Activated CD8-positive, alpha-beta memory T cell treated with anti-CD3 and anti-CD28 coated beads for 1 hour (primary cell): ENCODE measurements at regions not wholly inside any gene's neighbourhood (a gene's known extent, or its start where the extent isn't known, plus 50 kb on each side); places are given as distances from the start of the nearest gene placed in this dataset.

Source experiments
- DNase-seq, 2 donors: peaks; one replicate each; pipeline ENCODE4 v3.0.0-alpha.2; 2020; ENCODE audit warnings: low read depth in 1 of 2; ENCODE audit errors: extremely low read depth in 1 of 2

GRCh38 chr7:370775-371118 is 80.8 kb downstream of the FOXL3 start:
- no peak for DNase-seq

- DNase-seq, result no peak
Observed at GRCh38 chr7:371119-371778, 81.3 kb downstream of the FOXL3 start.

- no peak for DNase-seq
Observed at GRCh38 chr7:371779-372545, 82.0 kb downstream of the FOXL3 start.

DNA sequence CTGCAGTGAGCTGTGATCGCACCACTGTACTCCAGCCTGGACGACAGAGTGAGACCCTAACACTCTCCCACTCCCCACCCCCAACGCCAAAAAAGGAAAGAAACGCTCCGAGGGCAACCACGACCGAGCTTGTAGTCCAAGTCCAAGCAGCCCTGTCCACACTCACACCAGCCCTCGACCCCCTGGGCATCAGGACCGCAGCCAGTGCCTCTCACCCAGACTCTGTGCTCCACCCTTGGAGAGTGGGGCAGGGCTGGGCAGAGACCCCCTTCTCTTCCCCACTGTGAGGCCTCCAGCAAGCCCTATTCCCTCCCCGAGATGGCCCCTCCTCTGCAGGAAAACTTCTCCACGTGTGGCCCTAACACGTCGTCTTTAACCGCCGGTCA is 82.6 kb downstream of the FOXL3 start:
- DNase-seq, result no peak

- no peak for DNase-seq
Observed at GRCh38 chr7:372932-373791, 83.2 kb downstream of the FOXL3 start.

- no peak for DNase-seq
Observed at GRCh38 chr7:373818-374705, 84.1 kb downstream of the FOXL3 start.

- DNase-seq, result no peak
Observed at GRCh38 chr7:374706-375311, 84.8 kb downstream of the FOXL3 start.

GRCh38 chr7:375321-375831 is 85.4 kb downstream of the FOXL3 start:
- no peak for DNase-seq

- no peak for DNase-seq
Observed at GRCh38 chr7:375901-376305, 85.9 kb downstream of the FOXL3 start.

- DNase-seq, result no peak
Observed at GRCh38 chr7:376306-377079, 86.5 kb downstream of the FOXL3 start.

- DNase-seq, result no peak
Observed at GRCh38 chr7:377080-378040, 87.4 kb downstream of the FOXL3 start.

GRCh38 chr7:378041-378420 is 88.1 kb downstream of the FOXL3 start:
- DNase-seq, result no peak

- no peak for DNase-seq
Observed at GRCh38 chr7:378551-379455, 88.8 kb downstream of the FOXL3 start.

- DNase-seq, result no peak
Observed at GRCh38 chr7:379456-380138, 89.6 kb downstream of the FOXL3 start.

- DNase-seq, result no peak
Observed at GRCh38 chr7:380139-380485, 90.1 kb downstream of the FOXL3 start.

- DNase-seq, result no peak
Observed at GRCh38 chr7:380711-381210, 90.8 kb downstream of the FOXL3 start.
